GM19351 (cell line): ENCODE measurements at regions not wholly inside any gene's neighbourhood (a gene's known extent, or its start where the extent isn't known, plus 50 kb on each side); places are given as distances from the start of the nearest gene placed in this dataset.
"Not testable (repeated sequence)": the region's sequence is repeated elsewhere in the genome, so short reads cannot be mapped to it uniquely, and the experiment has no call there.

ENCODE experiments used
- ATAC-seq: cut with Tn5 transposase; IDR thresholded peaks from one replicate; pipeline ENCODE4 v1.9.1; 2021; ENCODE audit warnings: mild to moderate bottlenecking, moderate library complexity; ENCODE audit not compliant: unreplicated experiment

- no peak for ATAC-seq
Measured at GRCh38 chr6:150299873-150300485, 68.8 kb upstream of the IYD start.

GRCh38 chr6:150301846-150302519, 66.8 kb upstream of the IYD start:
- peak; percentile 94 for ATAC-seq

GRCh38 chr6:150302520-150303176, 66.2 kb upstream of the IYD start:
- peak; percentile 5 for ATAC-seq

GRCh38 chr6:150303256-150303655, 65.6 kb upstream of the IYD start:
- no peak for ATAC-seq

- no peak for ATAC-seq
Measured at GRCh38 chr6:150304429-150304828, 64.4 kb upstream of the IYD start.

GRCh38 chr6:150306290-150306689, 62.5 kb upstream of the IYD start:
- ATAC-seq = no peak

- ATAC-seq = no peak
Measured at GRCh38 chr6:150307520-150307919, 61.3 kb upstream of the IYD start.

- ATAC-seq = no peak
Measured at GRCh38 chr6:150308812-150309645, 59.8 kb upstream of the IYD start.

GRCh38 chr6:150310539-150310938, 58.3 kb upstream of the IYD start:
- ATAC-seq = no peak

GRCh38 chr6:150311149-150311944, 57.5 kb upstream of the IYD start:
- ATAC-seq = not testable (repeated sequence)

GRCh38 chr6:150312395-150312794, 56.4 kb upstream of the IYD start:
- no peak for ATAC-seq

- ATAC-seq = no peak
Measured at GRCh38 chr6:150312844-150313584, 55.8 kb upstream of the IYD start.

GRCh38 chr6:150313781-150314180, 55.0 kb upstream of the IYD start:
- no peak for ATAC-seq

GRCh38 chr6:150314230-150315188, 54.3 kb upstream of the IYD start:
- ATAC-seq = no peak

GRCh38 chr6:150315626-150316025, 53.2 kb upstream of the IYD start:
- ATAC-seq = no peak

GRCh38 chr6:150316936-150317335, 51.9 kb upstream of the IYD start:
- no peak for ATAC-seq
